AG04450 (cell line): ENCODE measurements at regions not wholly inside any gene's neighbourhood (a gene's known extent, or its start where the extent isn't known, plus 50 kb on each side); places are given as distances from the start of the nearest gene placed in this dataset.

ENCODE experiments used
- CTCF ChIA-PET: fragments of 300-600, 350-600 bp; formaldehyde crosslinking; extraction: SDS; loops from one replicate; lab custom pipeline; 2022; ENCODE audit warnings: antibody characterized with exemption, inconsistent platforms; lab: Charles Lee
- POLR2A ChIA-PET: fragments of 350-600 bp; formaldehyde crosslinking; extraction: SDS; loops from one replicate; lab custom pipeline; 2021; ENCODE audit warnings: antibody characterized with exemption, inconsistent platforms; lab: Yijun Ruan, JAX
- DNase-seq: peaks from one replicate; pipeline ENCODE4 v3.0.0-alpha.2; 2011; ENCODE audit warnings: low read depth, low spot score
- H3K27ac ChIP-seq: one replicate; pipeline ENCODE4 v1.5.1; 2012; ENCODE audit warnings: low read depth, low read length, control low read depth
- H3K27me3 ChIP-seq: one replicate; pipeline ENCODE4 v1.6.0; 2012; ENCODE audit warnings: low read length; ENCODE audit not compliant: control insufficient read depth, insufficient read depth
- H3K4me3 ChIP-seq: 2 replicates; pipeline ENCODE4 v1.5.1; 2011; ENCODE audit warnings: mild to moderate bottlenecking, low read depth, low read length, control low read depth
- H3K9me3 ChIP-seq: 2 replicates; pipeline ENCODE4 v1.5.1; 2012; ENCODE audit warnings: low read length; ENCODE audit not compliant: control insufficient read depth, insufficient read depth
- CTCF ChIP-seq: IDR thresholded peaks from 2 replicates; pipeline ENCODE4 v1.5.1; 2011; ENCODE audit warnings: low read depth, low read length, control low read depth, inconsistent platforms

DNA sequence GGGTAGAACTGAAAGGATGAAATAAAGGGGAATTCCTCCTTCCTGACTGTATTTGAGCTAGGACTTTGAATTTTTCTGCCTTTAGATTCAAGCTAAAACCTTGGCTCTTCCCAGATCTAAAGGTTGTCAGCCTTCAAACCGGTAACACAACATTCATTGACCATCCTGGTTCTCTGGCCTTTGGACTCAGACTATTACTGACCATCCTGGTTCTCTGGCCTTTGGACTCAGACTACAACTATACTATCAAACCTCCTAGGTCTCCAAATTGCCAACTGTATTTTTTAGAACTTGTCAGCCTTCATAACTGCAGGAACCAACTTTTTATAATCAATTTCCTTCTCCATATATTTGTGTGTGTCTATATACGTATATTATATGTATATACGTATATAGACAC lies 140.6 kb upstream of the RBMY1B start:
- POLR2A ChIA-PET = no interaction called here
- H3K27me3 ChIP-seq = no peaks in the 10 kb centered on the region

GRCh38 chrY:21394116-21394515 lies 117.0 kb upstream of the RBMY1B start:
- Histone ChIP-seq H3K27me3 (no peaks in the 10 kb centered on the region), H3K27ac (no peak overlapping the region), H3K9me3 (no peaks in the 10 kb centered on the region), H3K4me3 (no peak overlapping the region)
- CTCF ChIA-PET = no interaction called here
- no peak for TF ChIP-seq CTCF
- no peak for DNase-seq
- POLR2A ChIA-PET = no interaction called here

More for the DNA sequence above, 140.6 kb upstream of the RBMY1B start:
- no peak overlapping the region for H3K4me3 ChIP-seq
- CTCF ChIA-PET = interaction anchor here (0.6 kb wide), 1 partner anchor 12 kb away, joined by 4 read pairs; no protein-coding TSS in a partner anchor
- H3K9me3 ChIP-seq = no peaks in the 10 kb centered on the region
- no peak overlapping the region for H3K27ac ChIP-seq
- TF ChIP-seq CTCF = no peak
- no peak for DNase-seq

DNA sequence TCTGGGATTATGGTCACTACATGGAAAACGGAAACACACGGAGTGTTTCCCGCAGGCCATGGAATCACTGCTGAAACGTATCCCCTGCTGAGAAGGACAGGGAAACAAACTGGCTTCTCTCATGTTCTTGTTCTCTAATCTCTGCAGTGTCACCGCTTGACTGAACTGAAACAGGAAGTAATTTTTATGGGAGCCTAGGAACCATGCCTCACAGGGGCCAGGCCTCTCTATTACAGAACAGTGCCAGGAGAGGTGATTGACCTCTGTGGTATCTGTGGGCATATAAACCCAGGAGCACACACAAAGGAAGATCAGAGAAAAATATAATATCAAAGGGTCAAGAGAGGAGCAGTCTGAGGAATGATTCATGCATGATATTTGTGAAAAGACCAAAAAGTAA lies 88.9 kb upstream of the RBMY1B start:
- Histone ChIP-seq H3K27me3 (no peaks in the 10 kb centered on the region), H3K4me3 (no peak overlapping the region), H3K27ac (no peak overlapping the region), H3K9me3 (peaks cover 3% of the 10 kb centered on the region; the same call in 1 of the 2 replicates)
- ChIA-PET CTCF (no interaction called here), POLR2A (no interaction called here)
- TF ChIP-seq CTCF = no peak
- no peak for DNase-seq

GRCh38 chrY:21440536-21440935 lies 70.6 kb upstream of the RBMY1B start:
- H3K27me3 ChIP-seq = no peaks in the 10 kb centered on the region
- TF ChIP-seq CTCF = no peak
- ChIA-PET POLR2A (no interaction called here), CTCF (no interaction called here)
- DNase-seq = no peak
- H3K27ac ChIP-seq = no peak overlapping the region
- H3K9me3 ChIP-seq = no peaks in the 10 kb centered on the region
- no peak overlapping the region for H3K4me3 ChIP-seq

DNA sequence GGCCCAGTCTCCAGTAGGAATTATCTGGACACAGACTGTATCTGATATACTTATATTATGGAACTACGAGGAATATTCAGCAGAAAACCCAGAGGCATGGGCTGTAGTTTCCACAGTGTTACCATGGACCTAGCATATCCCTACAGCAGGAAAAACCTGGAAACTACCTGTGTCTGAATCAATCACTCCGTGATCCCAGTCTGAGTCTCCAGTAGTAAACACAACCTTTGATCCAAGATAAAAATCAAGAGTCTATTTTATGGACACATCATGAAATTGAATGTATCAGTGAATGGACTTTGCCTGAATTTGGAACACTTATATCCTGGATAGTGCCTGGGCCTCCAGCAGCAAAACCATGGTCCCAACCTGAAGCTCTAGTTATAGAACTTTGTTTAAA lies 57.5 kb upstream of the RBMY1B start:
- DNase-seq = no peak
- TF ChIP-seq CTCF = no peak
- Histone ChIP-seq H3K9me3 (peaks cover 3% of the 10 kb centered on the region; the same call in 1 of the 2 replicates), H3K27ac (no peak overlapping the region), H3K4me3 (no peak overlapping the region), H3K27me3 (no peaks in the 10 kb centered on the region)
- CTCF ChIA-PET = no interaction called here
- POLR2A ChIA-PET = no interaction called here
